NCI-H2107 (cell line): ENCODE measurements at regions not wholly inside any gene's neighbourhood (a gene's known extent, or its start where the extent isn't known, plus 50 kb on each side); places are given as distances from the start of the nearest gene placed in this dataset.

Experiments
- DNase-seq: peaks from one replicate; lab custom pipeline; 2025; lab: John Stamatoyannopoulos, UW

GRCh38 chr11:27858866-27859265, 158.6 kb upstream of the BDNF start:
- DNase-seq: no peak

GRCh38 chr11:27857588-27857987, 157.3 kb upstream of the BDNF start:
- no peak for DNase-seq

GRCh38 chr11:27857014-27857413, 156.8 kb upstream of the BDNF start:
- DNase-seq: no peak

- no peak for DNase-seq
These were observed 148.2 kb upstream of the BDNF start for GRCh38 chr11:27848423-27848822.

- DNase-seq: no peak
These were observed 147.2 kb upstream of the BDNF start for GRCh38 chr11:27847496-27847895.

- DNase-seq: no peak
These were observed 142.0 kb upstream of the BDNF start for GRCh38 chr11:27842290-27842689.

- DNase-seq: no peak
These were observed 140.8 kb upstream of the BDNF start for GRCh38 chr11:27841023-27841422.

- DNase-seq: no peak
These were observed 139.1 kb upstream of the BDNF start for GRCh38 chr11:27839226-27839913.

- DNase-seq: no peak
These were observed 138.4 kb upstream of the BDNF start for GRCh38 chr11:27838674-27839073.

GRCh38 chr11:27837895-27838563, 137.8 kb upstream of the BDNF start:
- DNase-seq: no peak

GRCh38 chr11:27830206-27830605, 130.0 kb upstream of the BDNF start:
- DNase-seq: no peak

- DNase-seq: no peak
These were observed 120.0 kb upstream of the BDNF start for GRCh38 chr11:27820249-27820648.

GRCh38 chr11:27816197-27816596, 115.9 kb upstream of the BDNF start:
- DNase-seq: no peak

- no peak for DNase-seq
These were observed 112.1 kb upstream of the BDNF start for GRCh38 chr11:27812341-27812740.

- no peak for DNase-seq
These were observed 107.3 kb upstream of the BDNF start for GRCh38 chr11:27807596-27807995.

GRCh38 chr11:27806122-27806521, 105.9 kb upstream of the BDNF start:
- no peak for DNase-seq

GRCh38 chr11:27795955-27796861, 96.0 kb upstream of the BDNF start:
- DNase-seq: peak; percentile 62

- no peak for DNase-seq
These were observed 86.6 kb upstream of the BDNF start for GRCh38 chr11:27786864-27787263.

- DNase-seq: no peak
These were observed 86.1 kb upstream of the BDNF start for GRCh38 chr11:27786331-27786730.

- DNase-seq: no peak
These were observed 83.6 kb upstream of the BDNF start for GRCh38 chr11:27783701-27784355.

GRCh38 chr11:27777033-27777432, 76.8 kb upstream of the BDNF start:
- no peak for DNase-seq

- no peak for DNase-seq
These were observed 73.6 kb upstream of the BDNF start for GRCh38 chr11:27773884-27774283.
